NCI-H446 treated with DMSO at 0.1 percent for 48 hours (cell line): ENCODE measurements at regions not wholly inside any gene's neighbourhood (a gene's known extent, or its start where the extent isn't known, plus 50 kb on each side); places are given as distances from the start of the nearest gene placed in this dataset.

ENCODE experiments used
- DNase-seq: peaks from one replicate; lab custom pipeline; 2025; lab: John Stamatoyannopoulos, UW

- DNase-seq, result no peak
Observed at GRCh38 chr16:85256190-85256739, 144.0 kb upstream of the CIBAR2 start.

- DNase-seq, result no peak
Observed at GRCh38 chr16:85257483-85257882, 145.2 kb upstream of the CIBAR2 start.

- no peak for DNase-seq
Observed at GRCh38 chr16:85258166-85258565, 145.9 kb upstream of the CIBAR2 start.

GRCh38 chr16:85258629-85259028, 146.4 kb upstream of the CIBAR2 start:
- DNase-seq, result no peak

- no peak for DNase-seq
Observed at GRCh38 chr16:85259115-85259831, 147.0 kb upstream of the CIBAR2 start.

GRCh38 chr16:85259832-85260167, 147.5 kb upstream of the CIBAR2 start:
- no peak for DNase-seq

GRCh38 chr16:85261204-85261603, 148.9 kb upstream of the CIBAR2 start:
- no peak for DNase-seq

GRCh38 chr16:85261657-85262557, 149.6 kb upstream of the CIBAR2 start:
- DNase-seq, result no peak

GRCh38 chr16:85262558-85263238, 150.4 kb upstream of the CIBAR2 start:
- no peak for DNase-seq

GRCh38 chr16:85263239-85263585, 150.9 kb upstream of the CIBAR2 start:
- DNase-seq, result no peak

GRCh38 chr16:85264752-85265151, 152.5 kb upstream of the CIBAR2 start:
- DNase-seq, result no peak

- no peak for DNase-seq
Observed at GRCh38 chr16:85265161-85265784, 153.0 kb upstream of the CIBAR2 start.

GRCh38 chr16:85265810-85266209, 153.5 kb upstream of the CIBAR2 start:
- no peak for DNase-seq

GRCh38 chr16:85266857-85267256, 154.6 kb upstream of the CIBAR2 start:
- DNase-seq, result no peak

GRCh38 chr16:85267414-85267945, 155.2 kb upstream of the CIBAR2 start:
- DNase-seq, result no peak

- DNase-seq, result no peak
Observed at GRCh38 chr16:85269165-85269564, 156.9 kb upstream of the CIBAR2 start.

GRCh38 chr16:85270374-85270773, 158.1 kb upstream of the CIBAR2 start:
- no peak for DNase-seq

- DNase-seq, result no peak
Observed at GRCh38 chr16:85271198-85271597, 158.9 kb upstream of the CIBAR2 start.

- DNase-seq, result no peak
Observed at GRCh38 chr16:85273293-85273692, 161.0 kb upstream of the CIBAR2 start.

GRCh38 chr16:85274501-85274900, 162.2 kb upstream of the CIBAR2 start:
- DNase-seq, result no peak

- no peak for DNase-seq
Observed at GRCh38 chr16:85274924-85275323, 162.7 kb upstream of the CIBAR2 start.
